ENCODE measurements at regions not wholly inside any gene's neighbourhood (a gene's known extent, or its start where the extent isn't known, plus 50 kb on each side); places are given as distances from the start of the nearest gene placed in this dataset.
"Not testable (repeated sequence)": the region's sequence is repeated elsewhere in the genome, so short reads cannot be mapped to it uniquely, and the experiment has no call there.

DNA sequence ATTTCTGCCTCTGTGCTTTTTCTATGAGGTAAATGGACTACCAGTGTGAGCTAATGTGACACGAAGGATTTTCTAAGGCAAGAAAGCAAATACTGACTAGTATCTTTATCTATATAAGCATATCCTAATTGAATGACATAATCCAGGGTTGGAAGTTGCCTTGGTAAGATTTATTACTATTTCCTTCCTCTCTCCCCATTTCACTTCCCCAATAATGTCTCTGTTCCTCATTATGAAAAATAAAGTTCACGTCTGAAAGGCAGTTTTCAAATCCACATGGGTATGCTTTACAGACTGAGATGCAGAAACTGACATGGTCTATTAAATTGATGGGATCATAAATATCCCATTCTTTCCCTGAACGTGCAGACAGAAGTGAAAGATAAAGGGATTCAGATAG is 86.0 kb downstream of the DTWD1 start:
- no peak for DNase-seq

GRCh38 chr15:49707598-49707997 is 86.8 kb downstream of the DTWD1 start:
- DNase-seq: no peak

- no peak for DNase-seq
Observed at GRCh38 chr15:49709646-49710214, 88.9 kb downstream of the DTWD1 start.

DNA sequence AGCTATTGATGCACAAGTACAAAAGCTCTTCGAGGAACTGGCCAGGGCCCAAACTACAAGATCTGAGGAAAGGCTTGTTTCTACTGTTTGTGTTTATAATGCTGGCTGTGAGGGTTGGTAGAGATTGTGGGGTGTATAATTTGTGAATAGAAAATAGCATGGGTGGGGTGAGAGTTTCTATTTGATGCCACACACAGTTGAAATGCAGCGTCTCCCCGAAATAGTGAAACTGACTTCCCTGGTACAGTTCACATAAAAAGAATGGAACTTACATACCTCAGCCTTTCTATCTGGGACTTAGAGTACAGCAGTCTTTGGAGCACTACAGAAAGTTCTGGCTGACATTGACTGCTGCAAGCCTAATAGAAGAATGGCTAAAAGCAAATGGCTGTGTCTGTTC is 91.3 kb downstream of the DTWD1 start:
- no peak for DNase-seq

DNA sequence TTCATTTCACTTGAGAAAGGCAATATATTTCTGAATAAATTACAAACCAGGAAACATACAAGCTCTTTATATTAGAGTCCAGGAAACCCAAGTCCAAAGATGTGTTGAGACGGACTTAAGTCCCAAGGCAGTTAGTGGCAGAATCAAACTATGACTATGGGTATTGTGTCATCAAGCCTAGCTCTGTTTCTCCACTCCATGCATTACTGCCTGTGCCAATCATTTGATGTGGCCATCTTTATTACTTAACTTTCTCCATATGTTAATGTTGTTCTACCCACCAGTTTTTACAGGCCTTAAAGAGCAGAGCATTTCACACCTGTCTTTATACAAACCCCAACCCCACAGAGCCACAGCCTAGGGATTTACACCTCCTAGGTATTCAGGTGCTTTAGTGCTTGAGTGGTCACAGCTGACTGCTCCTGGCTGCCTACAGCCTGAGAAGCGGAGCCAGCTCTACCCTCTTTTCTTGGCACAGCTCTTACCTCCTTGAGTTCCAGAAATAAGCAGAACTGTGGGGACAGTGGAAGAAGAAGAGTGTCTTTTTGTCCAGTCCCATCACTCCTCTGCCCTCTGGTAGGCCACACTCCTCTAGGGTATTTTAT is 92.1 kb downstream of the DTWD1 start:
- no peak for DNase-seq

DNA sequence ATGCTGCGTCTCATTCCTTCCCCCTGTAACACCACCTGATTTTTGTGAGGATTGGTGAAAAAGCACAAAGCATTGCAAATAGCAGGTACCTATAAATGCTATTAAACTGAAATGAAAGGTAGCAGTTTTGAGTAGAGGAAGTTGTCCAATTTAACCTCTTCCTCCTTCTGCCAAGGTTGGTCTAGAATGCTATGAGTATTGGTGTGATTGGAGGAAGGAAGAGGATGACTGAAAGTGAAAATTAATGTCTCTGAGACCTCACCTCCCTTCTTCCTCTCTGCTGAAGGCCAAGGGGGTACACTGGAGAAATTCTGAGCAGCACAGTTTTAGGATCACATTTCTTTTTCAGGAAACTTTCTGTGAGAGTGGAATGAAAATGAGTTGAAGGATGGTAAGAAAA is 94.4 kb downstream of the DTWD1 start:
- no peak for DNase-seq

DNA sequence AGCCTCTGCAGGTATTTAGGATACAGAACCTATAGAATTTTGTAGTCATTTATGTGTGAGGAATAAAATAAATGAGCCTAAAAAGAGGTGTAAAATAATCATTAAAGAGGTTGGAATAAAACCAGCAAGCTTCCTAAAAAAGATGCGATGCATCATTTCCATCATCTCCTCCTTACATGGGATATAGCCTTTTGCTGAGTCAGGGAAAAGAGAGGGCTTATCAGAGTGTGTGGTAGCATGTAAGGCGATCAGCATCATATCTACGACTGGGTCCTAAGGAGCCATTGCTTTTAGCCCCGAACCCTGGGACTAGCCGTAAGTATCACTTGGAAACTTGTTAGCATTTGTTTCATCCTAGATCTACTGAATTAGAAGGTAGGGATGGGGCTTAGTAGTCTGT is 94.9 kb downstream of the DTWD1 start:
- DNase-seq: no peak

DNA sequence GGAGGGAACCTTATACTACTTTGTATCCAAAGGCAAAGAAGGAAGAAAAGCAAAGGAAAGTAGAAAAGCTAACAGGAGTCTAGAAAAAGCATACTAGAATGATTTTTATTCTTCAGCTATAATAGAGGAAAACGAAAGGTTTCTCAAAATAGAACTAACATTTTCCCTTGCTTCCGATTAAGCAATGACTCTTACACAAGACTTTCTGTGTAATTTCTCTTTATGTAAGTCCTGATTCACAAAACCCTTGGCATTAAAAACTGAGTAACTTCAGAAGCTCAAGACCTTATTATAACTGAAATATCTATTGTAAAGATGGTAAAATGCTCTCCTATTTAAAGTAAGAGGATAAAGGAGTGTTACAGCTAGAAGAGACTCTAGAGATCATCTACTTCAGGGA is 97.4 kb downstream of the DTWD1 start:
- DNase-seq: no peak

GRCh38 chr15:49718846-49719245 is 98.0 kb downstream of the DTWD1 start:
- no peak for DNase-seq

GRCh38 chr15:49720261-49720660 is 99.4 kb downstream of the DTWD1 start:
- DNase-seq: no peak

GRCh38 chr15:49721091-49721490 is 100.2 kb downstream of the DTWD1 start:
- no peak for DNase-seq

GRCh38 chr15:49721621-49722020 is 100.8 kb downstream of the DTWD1 start:
- no peak for DNase-seq

DNA sequence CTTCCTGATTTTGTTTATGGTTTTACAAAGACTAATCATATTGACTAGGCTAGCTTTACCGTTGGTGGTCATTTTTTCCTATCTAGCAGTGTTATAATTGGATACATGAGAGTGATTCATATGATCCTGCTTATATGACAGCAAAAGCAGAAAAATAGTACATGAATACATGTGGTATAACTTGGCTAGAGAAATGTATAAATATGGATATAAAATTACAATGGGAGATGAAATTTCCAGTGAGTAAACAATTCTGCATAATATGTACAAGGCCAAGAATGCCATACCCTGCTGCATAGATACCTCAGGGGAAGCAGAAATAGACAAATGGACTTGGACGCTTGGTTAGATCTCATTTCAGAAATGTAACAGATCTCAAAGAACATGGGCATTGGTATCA is 103.1 kb downstream of the DTWD1 start:
- no peak for DNase-seq

- DNase-seq: no peak
Observed at GRCh38 chr15:49731187-49732099, 110.6 kb downstream of the DTWD1 start.

GRCh38 chr15:49732109-49732508 is 111.3 kb downstream of the DTWD1 start:
- not testable (repeated sequence) for DNase-seq

GRCh38 chr15:49734089-49734488 is 113.2 kb downstream of the DTWD1 start:
- not testable (repeated sequence) for DNase-seq

DNA sequence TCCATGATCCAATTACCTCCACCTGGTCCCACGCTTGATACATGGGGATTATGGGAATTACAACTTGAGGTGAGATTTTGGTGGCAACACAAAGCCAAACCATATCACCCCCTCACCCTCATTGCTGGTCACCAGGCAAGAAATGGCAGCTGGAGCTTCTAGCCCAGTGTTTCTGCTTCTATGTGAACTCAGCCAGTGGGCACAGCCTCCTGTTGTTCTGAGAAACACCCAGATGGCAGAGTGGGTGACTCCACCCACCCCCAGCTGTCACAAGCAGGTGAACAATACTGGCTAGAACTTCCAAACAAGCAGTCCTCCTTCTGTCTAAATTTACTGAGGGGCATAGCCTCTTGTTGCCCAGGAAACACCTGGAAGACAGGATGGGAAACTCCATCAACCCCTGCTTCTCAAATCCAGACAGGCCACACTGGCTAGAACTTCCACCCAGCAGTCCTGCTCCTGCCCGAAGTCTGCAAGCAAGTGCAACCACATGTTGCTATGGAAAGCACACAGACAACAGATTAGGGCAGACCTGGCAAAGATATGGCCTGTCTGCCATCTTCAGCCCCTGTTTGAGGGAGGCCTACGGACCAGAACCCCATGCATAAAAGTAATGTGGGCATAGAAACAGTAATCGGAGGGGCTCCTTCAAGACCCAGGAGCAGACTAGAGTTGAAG is 114.1 kb downstream of the DTWD1 start:
- no peak for DNase-seq

GRCh38 chr15:49737127-49737526 is 116.3 kb downstream of the DTWD1 start:
- no peak for DNase-seq

DNA sequence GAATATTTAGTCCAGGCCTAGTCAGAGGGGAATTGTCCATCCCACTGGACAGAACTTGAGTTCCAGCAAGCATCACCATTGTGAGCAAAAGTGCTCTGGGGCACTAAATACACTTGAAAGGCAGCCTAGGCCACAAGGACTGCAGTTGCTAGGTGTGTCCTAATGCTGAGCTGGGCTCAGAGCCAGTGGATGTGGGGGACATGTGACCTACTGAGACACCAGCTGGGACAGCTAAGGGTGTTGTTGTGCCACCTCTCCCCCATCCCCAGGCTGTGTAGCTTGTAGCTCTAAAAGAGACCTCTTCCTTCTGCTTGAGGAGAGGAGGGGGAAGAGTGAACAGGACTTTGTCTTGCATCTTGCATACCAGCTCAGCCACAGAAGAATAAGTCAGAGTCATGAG is 120.9 kb downstream of the DTWD1 start:
- DNase-seq: peak; percentile 48

DNA sequence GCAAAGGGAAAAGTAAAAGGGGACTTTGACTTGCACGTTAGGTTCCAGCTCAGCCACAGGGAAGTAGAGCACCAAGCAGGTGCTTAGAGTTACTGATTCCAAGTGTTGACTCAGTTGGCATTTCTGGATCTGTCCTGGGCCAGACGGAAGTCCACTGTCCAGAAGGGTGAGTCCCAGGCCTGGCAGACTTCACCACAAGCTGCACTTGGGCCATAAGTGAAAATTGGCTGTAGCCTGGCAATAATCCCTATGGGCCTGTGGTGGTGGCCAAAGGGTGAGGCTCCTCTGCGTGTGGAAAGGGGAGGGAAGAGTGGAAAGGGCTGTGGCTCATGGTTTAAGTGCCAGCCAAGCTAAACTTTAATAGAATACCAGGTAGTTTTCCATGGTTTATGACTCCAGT is 121.5 kb downstream of the DTWD1 start:
- DNase-seq: no peak

GRCh38 chr15:49747340-49747739 is 126.5 kb downstream of the DTWD1 start:
- no peak for DNase-seq

- DNase-seq: no peak
Observed at GRCh38 chr15:49748791-49749190, 127.9 kb downstream of the DTWD1 start.

GRCh38 chr15:49750553-49750952 is 129.7 kb downstream of the DTWD1 start:
- no peak for DNase-seq

DNA sequence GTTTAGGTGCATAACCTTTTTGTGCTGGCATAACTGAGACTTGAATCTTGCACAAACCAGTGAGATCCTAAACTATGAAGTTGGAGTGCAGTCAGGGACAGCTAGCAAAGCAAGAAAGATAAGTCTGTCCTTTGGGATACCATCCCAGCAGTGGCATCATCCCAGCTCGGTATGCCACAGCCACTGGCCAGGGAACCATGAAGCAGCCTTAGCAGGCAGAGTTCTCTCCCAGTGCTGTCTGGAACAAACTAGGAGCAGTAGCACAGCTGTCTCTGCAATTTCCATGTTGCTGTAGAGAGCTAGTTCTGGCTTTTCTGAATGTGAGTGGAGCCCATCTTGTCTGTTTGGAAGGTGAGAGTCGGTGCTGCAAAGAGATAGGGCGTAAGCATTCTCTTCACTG is 130.3 kb downstream of the DTWD1 start:
- no peak for DNase-seq

All from SHP77 treated with DMSO at 0.1 percent for 48 hours (cell line).